GM12891 (cell line): ENCODE measurements at regions not wholly inside any gene's neighbourhood (a gene's known extent, or its start where the extent isn't known, plus 50 kb on each side); places are given as distances from the start of the nearest gene placed in this dataset.

Experiments
- PAX5 ChIP-seq: IDR thresholded peaks from 2 replicates; pipeline ENCODE4 v1.6.1; 2011; ENCODE audit warnings: low read length, moderate library complexity, mild to moderate bottlenecking; ENCODE audit not compliant: insufficient read depth, severe bottlenecking
- POLR2A ChIP-seq: IDR thresholded peaks from 2 replicates; pipeline ENCODE4 v1.6.1; 2011; ENCODE audit warnings: low read depth, low read length, control low read depth
- POLR2AphosphoS5 ChIP-seq: IDR thresholded peaks from 2 replicates; pipeline ENCODE4 v1.6.1; 2011; ENCODE audit warnings: low read depth, low read length, control low read depth
- TAF1 ChIP-seq: IDR thresholded peaks from 2 replicates; pipeline ENCODE4 v1.6.1; 2011; ENCODE audit warnings: low read depth, low read length, control low read depth

DNA sequence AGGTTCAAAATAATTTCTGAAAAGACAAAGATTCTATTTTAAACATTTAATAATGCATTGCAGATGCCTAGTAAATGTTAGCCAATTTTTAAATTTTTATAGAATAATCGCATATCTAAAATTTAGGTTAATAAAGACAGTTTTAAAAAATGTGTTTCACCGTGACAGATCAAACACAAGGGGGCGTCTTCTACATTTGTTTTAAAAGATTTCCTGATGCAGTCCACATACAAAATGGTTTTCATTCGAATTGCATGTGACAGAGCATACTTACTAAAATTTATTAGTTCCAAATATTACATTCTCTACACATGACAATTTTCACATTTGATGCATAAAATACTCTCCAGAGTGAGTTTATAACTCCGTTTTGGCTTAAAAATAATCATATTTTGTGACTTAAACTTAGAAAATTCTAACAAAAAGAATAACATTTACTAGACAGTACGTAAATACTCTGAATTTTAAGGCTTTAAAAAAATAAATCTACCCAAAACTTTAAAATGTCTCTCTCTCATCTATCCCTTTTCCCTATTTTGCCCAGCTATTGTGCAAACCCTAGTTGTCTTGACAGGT lies 75.5 kb downstream of the ADAMTS1 start:
- TF ChIP-seq POLR2AphosphoS5 = no peak
- TF ChIP-seq PAX5 = no peak
- TF ChIP-seq POLR2A = no peak
- no peak for TF ChIP-seq TAF1
